ENCODE measurements at regions not wholly inside any gene's neighbourhood (a gene's known extent, or its start where the extent isn't known, plus 50 kb on each side); places are given as distances from the start of the nearest gene placed in this dataset.
A peak's percentile ranks its signal among the peaks of the same experiment; 100 is the strongest.

- Histone ChIP-seq H3K4me3 (ENCODE audit: low read length) (no peak overlapping the region), H3K36me3 (ENCODE audit: control insufficient read depth in 2 of 3, insufficient read depth in 3 of 3, low read length in 3 of 3) (no peaks in the 10 kb centered on the region), H3K27ac (ENCODE audit: low read depth, low read length) (no peak overlapping the region), H3K9me3 (ENCODE audit: control insufficient read depth in 2 of 3, low read length in 3 of 3) (no peaks in the 10 kb centered on the region), H3K4me1 (ENCODE audit: control insufficient read depth in 2 of 2, insufficient read depth in 2 of 2, low read length in 2 of 2) (peaks cover 0 to 16% of the 10 kb centered on the region in 2 donors), H3K27me3 (ENCODE audit: control insufficient read depth in 2 of 2, insufficient read depth in 2 of 2, low read length in 2 of 2) (no peaks in the 10 kb centered on the region)
- Mint-ChIP-seq H3K9me3 (peaks cover 0 to 10% (median 2%) of the 10 kb centered on the region in 11 donors), H3K27ac (peak overlapping the region in 2 of 9 donors; percentile 21 to 45), H3K36me3 (peaks cover 0 to 18% (median 0%) of the 10 kb centered on the region in 5 donors), H3K27me3 (peaks cover 0 to 20% (median 0%) of the 10 kb centered on the region in 5 donors), H3K4me3 (no peak overlapping the region), H3K4me1 (peaks cover 6 to 36% (median 29%) of the 10 kb centered on the region in 7 donors)
- DNase-seq (no peak), ATAC-seq (no peak)
- ChIA-PET POLR2A (no interaction called here), CTCF (no interaction called here)
- intact Hi-C loops (cut with micrococcal nuclease): loop anchor here in 1 of 2 donors (5.0 kb wide), 1 partner anchor 346 kb away; no protein-coding TSS in a partner anchor
Measured at GRCh38 chr5:68365889-68366288, 150.3 kb downstream of the PIK3R1 start.

DNA sequence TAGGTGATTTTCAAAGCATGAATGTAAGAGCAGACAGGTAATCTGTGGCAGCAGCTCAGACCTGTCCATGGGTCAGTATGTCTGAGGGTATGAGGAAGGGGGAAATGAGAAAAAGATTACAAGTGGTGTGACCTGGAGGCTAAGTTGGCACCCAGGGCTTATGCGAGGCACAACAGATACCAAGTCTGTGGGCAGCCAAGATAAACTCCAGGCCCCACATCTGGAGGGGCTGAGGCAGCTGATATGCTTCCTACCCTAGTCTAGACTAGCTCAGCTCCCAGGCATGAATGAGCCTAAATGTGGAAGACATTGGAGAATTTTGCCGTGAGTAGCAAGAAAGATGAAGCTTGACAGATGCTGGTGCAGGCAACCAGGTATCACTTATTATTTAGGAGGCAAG lies 151.7 kb downstream of the PIK3R1 start:
- Mint-ChIP-seq H3K36me3 (peaks cover 0 to 29% (median 0%) of the 10 kb centered on the region in 5 donors), H3K27ac (no peak overlapping the region), H3K4me1 (peaks cover 6 to 46% (median 29%) of the 10 kb centered on the region in 7 donors), H3K9me3 (peaks cover 0 to 10% (median 2%) of the 10 kb centered on the region in 11 donors), H3K27me3 (peaks cover 0 to 11% (median 0%) of the 10 kb centered on the region in 5 donors), H3K4me3 (no peak overlapping the region)
- POLR2A ChIA-PET: no interaction called here
- no peaks in the 10 kb centered on the region for H3K27me3 ChIP-seq (ENCODE audit: control insufficient read depth in 2 of 2, insufficient read depth in 2 of 2, low read length in 2 of 2)
- no peak overlapping the region for H3K27ac ChIP-seq (ENCODE audit: low read depth, low read length)
- H3K9me3 ChIP-seq (ENCODE audit: control insufficient read depth in 2 of 3, low read length in 3 of 3): no peaks in the 10 kb centered on the region
- no peak for ATAC-seq
- peaks cover 0 to 16% of the 10 kb centered on the region in 2 donors for H3K4me1 ChIP-seq (ENCODE audit: control insufficient read depth in 2 of 2, insufficient read depth in 2 of 2, low read length in 2 of 2)
- CTCF ChIA-PET: no interaction called here
- H3K4me3 ChIP-seq (ENCODE audit: low read length): no peak overlapping the region
- no peaks in the 10 kb centered on the region for H3K36me3 ChIP-seq (ENCODE audit: control insufficient read depth in 2 of 3, insufficient read depth in 3 of 3, low read length in 3 of 3)
- intact Hi-C loops (cut with micrococcal nuclease): loop anchor here in 1 of 2 donors (5.0 kb wide), 1 partner anchor 345 kb away; no protein-coding TSS in a partner anchor
- DNase-seq: no peak

DNA sequence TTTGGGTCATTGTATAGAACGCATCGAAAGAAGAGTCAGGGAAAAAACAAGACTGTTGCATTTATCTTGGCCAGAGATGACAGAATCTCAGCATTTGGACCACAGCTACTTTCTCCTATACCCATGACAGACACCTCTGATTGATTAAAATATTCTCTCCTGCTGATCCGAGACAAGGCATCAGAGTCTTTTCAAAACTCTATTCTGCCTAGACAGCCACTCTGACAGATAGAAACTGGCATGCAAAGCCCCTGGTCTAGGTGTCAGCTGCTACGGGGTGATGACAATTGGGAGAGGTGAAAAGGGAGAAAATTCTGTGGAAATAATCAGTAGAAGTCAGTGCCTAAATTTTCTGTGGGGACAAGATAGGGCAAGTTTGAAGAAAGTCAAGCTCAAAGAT lies 152.2 kb downstream of the PIK3R1 start:
- ChIA-PET CTCF (interaction anchor here (0.7 kb wide), 1 partner anchor 1380 kb away, joined by 3 read pairs; no protein-coding TSS in a partner anchor), POLR2A (no interaction called here)
- peaks cover 6 to 48% (median 29%) of the 10 kb centered on the region in 7 donors for H3K4me1 Mint-ChIP-seq
- Histone ChIP-seq H3K9me3 (ENCODE audit: control insufficient read depth in 2 of 3, low read length in 3 of 3) (no peaks in the 10 kb centered on the region), H3K27me3 (ENCODE audit: control insufficient read depth in 2 of 2, insufficient read depth in 2 of 2, low read length in 2 of 2) (no peaks in the 10 kb centered on the region), H3K27ac (ENCODE audit: low read depth, low read length) (no peak overlapping the region), H3K4me1 (ENCODE audit: control insufficient read depth in 2 of 2, insufficient read depth in 2 of 2, low read length in 2 of 2) (peaks cover 0 to 16% of the 10 kb centered on the region in 2 donors), H3K4me3 (ENCODE audit: low read length) (no peak overlapping the region), H3K36me3 (ENCODE audit: control insufficient read depth in 2 of 3, insufficient read depth in 3 of 3, low read length in 3 of 3) (no peaks in the 10 kb centered on the region)
- H3K27me3 Mint-ChIP-seq: peaks cover 0 to 8% (median 0%) of the 10 kb centered on the region in 5 donors
- intact Hi-C loops (cut with micrococcal nuclease): loop anchor here in 1 of 2 donors (2.0 to 5.0 kb wide), 2 partner anchors 81 to 345 kb away; no protein-coding TSS in a partner anchor
- no peak overlapping the region for H3K4me3 Mint-ChIP-seq
- DNase-seq: no peak
- ATAC-seq: no peak
- H3K9me3 Mint-ChIP-seq: peaks cover 0 to 7% (median 2%) of the 10 kb centered on the region in 11 donors
- no peak overlapping the region for H3K27ac Mint-ChIP-seq
- peaks cover 0 to 31% (median 0%) of the 10 kb centered on the region in 5 donors for H3K36me3 Mint-ChIP-seq

GRCh38 chr5:68368311-68369022 lies 152.9 kb downstream of the PIK3R1 start:
- Mint-ChIP-seq H3K27me3 (peaks cover 0 to 7% (median 0%) of the 10 kb centered on the region in 5 donors), H3K9me3 (peaks cover 0 to 11% (median 3%) of the 10 kb centered on the region in 11 donors), H3K27ac (peak overlapping the region in 4 of 9 donors; percentile 26 to 64 (median 39)), H3K4me3 (peak overlapping the region; percentile 10 to 68 (median 50)), H3K36me3 (peaks cover 0 to 37% (median 3%) of the 10 kb centered on the region in 5 donors), H3K4me1 (peaks cover 6 to 51% (median 29%) of the 10 kb centered on the region in 7 donors)
- POLR2A ChIA-PET: no interaction called here
- intact Hi-C loops (cut with micrococcal nuclease): loop anchor here in 1 of 2 donors (1.0 to 5.0 kb wide), 5 partner anchors 13 to 344 kb away; no protein-coding TSS in a partner anchor
- H3K36me3 ChIP-seq (ENCODE audit: control insufficient read depth in 2 of 3, insufficient read depth in 3 of 3, low read length in 3 of 3): no peaks in the 10 kb centered on the region
- H3K4me1 ChIP-seq (ENCODE audit: control insufficient read depth in 2 of 2, insufficient read depth in 2 of 2, low read length in 2 of 2): peaks cover 0 to 16% of the 10 kb centered on the region in 2 donors
- H3K9me3 ChIP-seq (ENCODE audit: control insufficient read depth in 2 of 3, low read length in 3 of 3): no peaks in the 10 kb centered on the region
- no peaks in the 10 kb centered on the region for H3K27me3 ChIP-seq (ENCODE audit: control insufficient read depth in 2 of 2, insufficient read depth in 2 of 2, low read length in 2 of 2)
- no peak overlapping the region for H3K27ac ChIP-seq (ENCODE audit: low read depth, low read length)
- CTCF ChIA-PET: interaction anchor here (0.7 to 1.5 kb wide), 2 partner anchors 81 to 1381 kb away, joined by 3 read pairs; no protein-coding TSS in a partner anchor
- ATAC-seq (no peak), DNase-seq (no peak)
- H3K4me3 ChIP-seq (ENCODE audit: low read length): no peak overlapping the region

DNA sequence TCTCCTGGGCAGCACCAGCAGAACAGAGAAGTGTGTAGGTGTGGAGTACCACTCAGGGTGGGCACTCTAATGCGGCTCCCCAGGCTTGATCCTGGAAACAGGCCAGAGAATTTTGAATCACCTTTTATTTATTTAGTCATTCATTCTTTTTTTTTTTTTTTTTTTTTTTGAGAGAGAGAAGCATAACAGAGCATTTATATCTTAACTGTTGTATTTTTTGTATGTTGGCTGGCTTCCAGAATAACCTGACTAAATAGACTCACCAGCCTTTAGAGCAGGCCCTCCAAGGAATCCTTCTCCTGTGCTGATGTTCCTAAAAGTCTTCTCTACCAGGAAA lies 153.4 kb downstream of the PIK3R1 start:
- ChIA-PET POLR2A (interaction anchor here (0.6 kb wide), 1 partner anchor 153 kb away, joined by 4 read pairs; no protein-coding TSS in a partner anchor), CTCF (interaction anchor here (1.5 kb wide), 1 partner anchor 82 kb away, joined by 3 read pairs; no protein-coding TSS in a partner anchor)
- Histone ChIP-seq H3K27ac (ENCODE audit: low read depth, low read length) (no peak overlapping the region), H3K36me3 (ENCODE audit: control insufficient read depth in 2 of 3, insufficient read depth in 3 of 3, low read length in 3 of 3) (no peaks in the 10 kb centered on the region), H3K27me3 (ENCODE audit: control insufficient read depth in 2 of 2, insufficient read depth in 2 of 2, low read length in 2 of 2) (no peaks in the 10 kb centered on the region), H3K4me1 (ENCODE audit: control insufficient read depth in 2 of 2, insufficient read depth in 2 of 2, low read length in 2 of 2) (peaks cover 0 to 16% of the 10 kb centered on the region in 2 donors), H3K9me3 (ENCODE audit: control insufficient read depth in 2 of 3, low read length in 3 of 3) (no peaks in the 10 kb centered on the region), H3K4me3 (ENCODE audit: low read length) (peak overlapping the region; percentile 26)
- Mint-ChIP-seq H3K4me3 (peak overlapping the region; percentile 10 to 83 (median 66)), H3K9me3 (peaks cover 0 to 11% (median 3%) of the 10 kb centered on the region in 11 donors), H3K36me3 (peaks cover 0 to 37% (median 3%) of the 10 kb centered on the region in 5 donors), H3K4me1 (peaks cover 6 to 51% (median 29%) of the 10 kb centered on the region in 7 donors), H3K27me3 (peaks cover 0 to 6% (median 0%) of the 10 kb centered on the region in 5 donors), H3K27ac (peak overlapping the region in 5 of 9 donors; percentile 26 to 91 (median 76))
- DNase-seq: peak in 3 of 9 donors; percentile 3 to 13 (median 7)
- peak; percentile 10 for ATAC-seq
- intact Hi-C loops (cut with micrococcal nuclease): loop anchor here in 1 of 2 donors (1.0 to 5.0 kb wide), 5 partner anchors 12 to 343 kb away; no protein-coding TSS in a partner anchor

DNA sequence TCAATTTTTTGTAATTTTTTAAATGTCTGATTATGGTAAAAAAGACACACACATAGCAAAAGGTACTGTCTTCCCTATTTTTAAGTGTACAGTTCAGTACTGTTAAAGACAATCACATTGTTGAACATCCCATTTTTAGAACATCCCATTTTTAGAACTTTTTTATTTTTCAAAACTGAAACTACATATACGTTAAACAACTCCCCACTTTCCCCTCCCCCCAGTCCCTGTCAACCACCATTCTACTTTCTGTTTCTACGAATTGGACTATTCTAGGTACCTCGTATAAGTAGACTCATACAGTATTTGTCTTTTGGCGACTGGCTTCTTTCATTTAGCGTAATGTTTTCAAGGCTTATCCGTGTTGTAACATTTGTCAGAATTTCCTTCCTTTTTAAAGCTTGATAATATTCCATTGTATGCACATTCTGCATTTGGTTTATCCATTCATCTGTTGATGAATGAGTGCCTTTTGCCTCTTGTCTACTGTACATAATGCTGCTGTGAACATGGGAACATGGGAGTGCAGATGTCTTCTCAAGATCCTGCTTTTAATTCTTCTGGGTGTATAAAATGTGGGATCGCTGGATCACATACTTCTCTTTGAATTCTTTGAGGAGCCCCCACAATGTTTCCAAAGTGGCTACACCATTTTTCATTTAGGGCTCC lies 154.0 kb downstream of the PIK3R1 start:
- Histone ChIP-seq H3K4me3 (ENCODE audit: low read length) (peak overlapping the region; percentile 26), H3K9me3 (ENCODE audit: control insufficient read depth in 2 of 3, low read length in 3 of 3) (no peaks in the 10 kb centered on the region), H3K36me3 (ENCODE audit: control insufficient read depth in 2 of 3, insufficient read depth in 3 of 3, low read length in 3 of 3) (no peaks in the 10 kb centered on the region), H3K4me1 (ENCODE audit: control insufficient read depth in 2 of 2, insufficient read depth in 2 of 2, low read length in 2 of 2) (peaks cover 0 to 16% of the 10 kb centered on the region in 2 donors), H3K27me3 (ENCODE audit: control insufficient read depth in 2 of 2, insufficient read depth in 2 of 2, low read length in 2 of 2) (no peaks in the 10 kb centered on the region), H3K27ac (ENCODE audit: low read depth, low read length) (no peak overlapping the region)
- peaks cover 0 to 11% (median 3%) of the 10 kb centered on the region in 11 donors for H3K9me3 Mint-ChIP-seq
- ATAC-seq (peak; percentile 83), DNase-seq (peak in 7 of 9 donors; percentile 17 to 52 (median 50))
- CTCF ChIA-PET: interaction anchor here (1.5 kb wide), 1 partner anchor 82 kb away, joined by 3 read pairs; no protein-coding TSS in a partner anchor
- peaks cover 6 to 51% (median 29%) of the 10 kb centered on the region in 7 donors for H3K4me1 Mint-ChIP-seq
- intact Hi-C loops (cut with micrococcal nuclease): loop anchor here in 1 of 2 donors (1.0 to 5.0 kb wide), 5 partner anchors 12 to 343 kb away; no protein-coding TSS in a partner anchor
- H3K27me3 Mint-ChIP-seq: peaks cover 0 to 6% (median 0%) of the 10 kb centered on the region in 5 donors
- peak overlapping the region; percentile 23 to 91 (median 68) for H3K27ac Mint-ChIP-seq
- H3K36me3 Mint-ChIP-seq: peaks cover 0 to 37% (median 3%) of the 10 kb centered on the region in 5 donors
- peak overlapping the region; percentile 36 to 84 (median 76) for H3K4me3 Mint-ChIP-seq
- POLR2A ChIA-PET: interaction anchor here (0.6 kb wide), 1 partner anchor 153 kb away, joined by 4 read pairs; no protein-coding TSS in a partner anchor

All from naive thymus-derived CD4-positive, alpha-beta T cell (primary cell).